Skin of body (tissue), 1 donor: ENCODE measurements at regions not wholly inside any gene's neighbourhood (a gene's known extent, or its start where the extent isn't known, plus 50 kb on each side); places are given as distances from the start of the nearest gene placed in this dataset.

ENCODE experiments used
- DNase-seq: peaks from one replicate; lab custom pipeline; 2025; lab: John Stamatoyannopoulos, UW

DNA sequence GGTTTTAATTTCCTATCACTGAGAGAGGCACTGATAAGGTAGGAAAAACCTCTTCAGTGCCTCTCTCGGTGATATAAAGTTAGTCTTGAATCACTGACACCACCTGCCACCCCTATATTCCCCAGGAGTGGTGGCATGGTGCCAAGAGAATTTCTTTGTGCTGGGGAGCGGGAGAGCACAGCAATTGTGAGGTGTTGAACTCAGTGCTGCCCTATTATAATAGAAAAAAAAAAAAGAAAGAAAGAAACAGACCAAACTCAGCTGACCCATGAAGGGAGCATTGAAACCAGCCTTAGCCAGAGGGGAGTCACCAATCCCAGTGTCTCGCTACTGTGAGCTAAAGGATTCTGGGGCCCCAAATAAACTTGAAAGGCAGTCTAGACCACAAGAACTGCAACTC is 201.4 kb upstream of the STT3B start:
- DNase-seq = no peak

- DNase-seq = no peak
Observed at GRCh38 chr3:31341130-31341529, 191.6 kb upstream of the STT3B start.

DNA sequence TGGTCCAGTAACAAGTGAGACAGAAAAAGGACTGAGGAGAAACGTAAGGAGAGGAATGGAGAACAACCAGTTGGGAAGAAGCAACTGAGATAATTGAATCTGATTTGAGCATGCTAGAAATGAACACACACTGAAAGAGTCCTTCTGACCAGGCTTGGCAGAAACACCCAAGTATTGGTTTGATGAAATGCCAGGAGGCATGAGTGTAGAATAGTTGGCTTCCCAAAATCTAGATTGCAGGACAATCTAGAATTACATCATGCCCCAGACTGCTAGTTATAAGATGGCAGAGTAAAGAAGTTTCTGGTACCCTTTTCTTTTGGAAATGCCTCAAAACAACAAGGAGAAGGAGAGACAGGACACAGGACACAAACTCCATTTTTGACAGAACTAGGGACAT is 189.7 kb upstream of the STT3B start:
- no peak for DNase-seq

GRCh38 chr3:31345581-31345980 is 187.1 kb upstream of the STT3B start:
- no peak for DNase-seq

- DNase-seq = no peak
Observed at GRCh38 chr3:31346542-31346979, 186.2 kb upstream of the STT3B start.

DNA sequence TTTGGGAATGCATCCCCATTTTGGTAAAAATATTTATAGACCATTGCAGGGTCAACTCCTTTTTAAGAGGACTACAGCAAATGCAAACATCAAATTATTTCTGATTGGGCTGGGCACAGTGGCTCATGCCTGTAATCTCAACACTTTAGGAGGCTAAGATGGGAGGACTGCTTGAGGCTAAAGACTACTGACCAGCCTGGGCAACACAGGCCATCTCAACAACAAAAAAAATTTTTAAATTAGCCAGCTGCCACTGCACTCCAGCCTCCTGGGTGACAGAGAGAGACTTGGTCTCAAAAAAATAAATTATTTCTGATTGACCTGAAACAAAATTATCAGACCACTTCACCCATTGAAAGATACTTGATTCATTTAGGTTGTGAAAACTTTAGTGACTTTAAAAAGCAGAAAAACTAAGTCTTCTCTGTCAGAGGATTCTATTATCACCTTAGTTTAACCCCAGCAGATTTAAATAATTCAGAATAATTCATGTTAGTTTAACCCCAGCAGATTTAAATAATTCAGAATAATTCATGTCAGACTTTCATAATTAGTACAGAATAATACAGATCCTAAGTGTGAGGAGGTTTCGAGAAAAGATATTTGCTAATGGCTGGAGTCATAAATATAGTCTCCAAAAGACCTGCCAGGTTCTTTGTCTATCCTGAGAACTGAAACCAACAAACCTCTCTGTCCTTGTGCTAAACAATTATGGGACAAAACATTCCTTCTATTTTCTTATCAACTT is 183.6 kb upstream of the STT3B start:
- no peak for DNase-seq

- no peak for DNase-seq
Observed at GRCh38 chr3:31350307-31350706, 182.4 kb upstream of the STT3B start.

GRCh38 chr3:31352331-31352730 is 180.4 kb upstream of the STT3B start:
- no peak for DNase-seq

DNA sequence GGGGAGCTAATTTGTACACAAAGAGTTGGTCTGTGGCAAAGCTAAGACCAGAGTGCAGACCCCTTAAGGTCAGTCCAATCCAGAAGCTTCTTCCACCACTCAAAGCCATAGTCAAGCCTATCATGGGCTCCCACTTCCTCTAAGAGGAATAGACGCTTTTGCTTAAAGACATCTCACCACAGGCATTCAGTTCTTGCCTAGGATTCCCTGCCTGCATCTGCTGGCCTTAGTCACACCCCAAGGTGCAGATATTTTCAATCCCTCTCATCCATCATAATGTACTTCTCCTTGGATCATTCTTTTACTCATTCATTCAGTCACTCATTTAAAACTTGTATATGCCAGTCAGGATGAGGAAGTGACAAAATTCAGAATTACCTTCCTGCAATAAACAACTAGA is 179.6 kb upstream of the STT3B start:
- no peak for DNase-seq

DNA sequence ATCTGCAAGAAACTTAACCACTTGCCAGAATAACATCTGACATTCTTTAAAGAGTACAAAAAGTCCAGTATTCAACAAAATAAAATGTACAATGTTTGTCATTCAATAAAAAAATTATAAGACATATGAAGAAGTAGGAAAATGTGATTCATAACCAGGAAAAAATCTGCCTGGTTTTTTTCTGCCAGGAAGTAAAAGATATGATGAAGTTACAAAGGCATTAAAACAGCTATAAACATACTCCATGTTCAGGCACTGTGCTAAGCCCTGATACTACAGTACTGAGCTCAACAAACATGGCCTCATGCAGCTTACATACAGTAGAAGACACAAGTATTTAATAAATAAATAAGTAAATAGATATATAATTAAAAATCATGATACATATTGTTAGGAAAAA is 178.4 kb upstream of the STT3B start:
- DNase-seq = no peak

GRCh38 chr3:31355807-31356206 is 176.9 kb upstream of the STT3B start:
- no peak for DNase-seq

GRCh38 chr3:31356941-31357340 is 175.8 kb upstream of the STT3B start:
- no peak for DNase-seq

- no peak for DNase-seq
Observed at GRCh38 chr3:31357451-31357850, 175.3 kb upstream of the STT3B start.

- no peak for DNase-seq
Observed at GRCh38 chr3:31358473-31359070, 174.2 kb upstream of the STT3B start.

- peak; percentile 4 for DNase-seq
Observed at GRCh38 chr3:31361371-31362273, 171.1 kb upstream of the STT3B start.

- no peak for DNase-seq
Observed at GRCh38 chr3:31364188-31364587, 168.5 kb upstream of the STT3B start.

- no peak for DNase-seq
Observed at GRCh38 chr3:31364711-31365110, 168.0 kb upstream of the STT3B start.

DNA sequence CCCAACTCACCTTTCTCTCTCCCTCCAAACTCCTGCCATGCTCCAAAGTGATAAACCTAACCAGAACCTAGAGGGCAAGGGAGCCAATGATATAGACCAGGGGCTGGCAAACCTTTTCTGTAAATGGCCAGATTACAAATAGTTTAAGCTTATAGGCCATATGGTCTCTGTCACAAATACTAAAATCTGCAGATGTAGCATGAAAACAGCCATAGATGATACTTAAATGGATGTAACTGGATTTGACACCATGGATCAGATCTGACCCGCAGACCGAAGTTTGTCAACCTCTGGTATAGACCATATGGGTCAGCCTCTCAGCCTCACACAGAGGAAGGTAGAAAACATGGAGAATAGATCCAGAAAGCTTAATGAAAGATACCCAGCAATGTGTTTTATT is 165.2 kb upstream of the STT3B start:
- no peak for DNase-seq

DNA sequence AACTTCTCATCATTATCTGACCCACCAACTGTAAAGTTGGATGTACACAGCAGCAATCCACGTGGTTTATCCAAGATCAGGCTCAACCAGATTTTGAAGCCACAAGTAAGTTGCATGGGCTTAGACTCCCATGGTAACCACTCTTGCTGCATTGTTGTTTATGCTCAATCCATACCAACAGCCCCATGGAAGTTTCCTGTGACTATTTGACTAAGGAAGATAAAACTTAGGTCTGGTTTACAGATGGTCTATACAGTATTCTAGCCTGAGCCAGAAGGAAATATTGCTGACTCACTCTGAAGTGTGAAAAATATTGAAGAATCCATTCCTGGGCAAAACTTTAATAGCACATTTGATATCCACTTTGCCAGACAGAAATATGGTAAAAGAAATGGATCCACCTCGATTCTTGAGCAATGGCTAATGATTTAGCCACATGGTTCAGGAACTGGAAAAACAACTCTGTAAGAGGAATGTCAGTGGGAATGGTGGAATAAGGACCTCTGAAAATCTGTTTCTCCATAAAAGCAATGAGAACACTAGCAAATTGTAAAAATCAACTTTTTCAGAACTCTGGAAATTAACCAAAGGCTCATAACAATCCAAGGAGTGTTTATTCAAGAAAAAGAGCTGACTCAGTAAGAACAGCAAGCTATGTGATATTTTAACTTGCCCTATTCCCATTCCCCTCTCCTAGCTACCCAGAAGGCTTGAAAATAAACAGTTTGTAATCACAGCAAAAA is 162.9 kb upstream of the STT3B start:
- no peak for DNase-seq

DNA sequence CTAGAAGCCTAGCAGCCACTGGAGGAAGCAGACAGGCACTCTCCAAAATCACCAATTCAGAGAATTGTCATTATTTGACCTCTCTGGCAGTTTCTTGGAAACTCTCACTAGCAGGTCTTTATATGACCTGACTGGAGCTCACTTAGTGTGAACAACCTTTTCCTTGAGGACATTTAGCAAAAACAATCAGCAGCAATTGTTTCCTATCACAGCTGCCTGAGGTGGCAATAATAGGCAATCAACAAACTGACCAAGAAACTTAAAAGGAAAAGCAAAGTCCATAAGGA is 162.4 kb upstream of the STT3B start:
- no peak for DNase-seq

- DNase-seq = no peak
Observed at GRCh38 chr3:31370681-31371080, 162.0 kb upstream of the STT3B start.
